ENCODE measurements at regions not wholly inside any gene's neighbourhood (a gene's known extent, or its start where the extent isn't known, plus 50 kb on each side); places are given as distances from the start of the nearest gene placed in this dataset.

GRCh38 chr1:114269539-114269938, 115.9 kb upstream of the SYT6 start:
- Histone ChIP-seq H3K27me3 (no peaks in the 10 kb centered on the region), H3K36me3 (no peaks in the 10 kb centered on the region), H3K4me3 (no peak overlapping the region), H3K9ac (ENCODE audit: low read depth in 2 of 2, low read length in 2 of 2) (no peak overlapping the region), H3K9me3 (no peaks in the 10 kb centered on the region), H3K27ac (no peak overlapping the region), H3K4me1 (no peaks in the 10 kb centered on the region)
- no peak for TF ChIP-seq CTCF (IDR thresholded peaks at IDR 0.05)
- intact Hi-C loops (cut with DNase I), result no loop called here
- DNase-seq, result no peak

DNA sequence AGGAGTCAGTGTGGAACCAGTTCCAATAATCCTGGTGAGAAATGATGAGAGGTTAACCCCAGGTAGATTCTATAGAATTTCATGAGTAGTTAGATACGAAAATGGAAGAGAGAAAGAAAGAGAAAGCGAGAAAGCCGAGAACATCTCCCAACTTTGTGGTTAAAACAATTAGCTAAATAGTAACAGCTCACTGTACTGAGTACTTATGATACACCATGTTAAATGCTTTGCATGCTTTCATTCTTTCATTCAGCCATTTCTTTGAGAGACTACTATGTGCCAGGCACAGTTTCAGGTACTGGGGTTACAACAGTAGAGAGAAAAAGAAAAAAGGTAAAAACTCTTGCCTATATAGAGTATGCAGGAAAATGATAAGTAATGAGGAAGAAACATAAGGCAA, 109.7 kb upstream of the SYT6 start:
- intact Hi-C loops (cut with DNase I), result no loop called here
- H3K36me3 ChIP-seq, result no peaks in the 10 kb centered on the region
- H3K4me1 ChIP-seq, result no peaks in the 10 kb centered on the region
- no peak overlapping the region for H3K27ac ChIP-seq
- H3K4me3 ChIP-seq, result no peak overlapping the region
- H3K27me3 ChIP-seq, result peaks cover 3% of the 10 kb centered on the region
- no peaks in the 10 kb centered on the region for H3K9me3 ChIP-seq
- H3K9ac ChIP-seq (ENCODE audit: low read depth in 2 of 2, low read length in 2 of 2), result no peak overlapping the region
- TF ChIP-seq CTCF (IDR thresholded peaks at IDR 0.05), result no peak
- DNase-seq, result no peak

- Histone ChIP-seq H3K27ac (no peak overlapping the region), H3K9ac (ENCODE audit: low read depth in 2 of 2, low read length in 2 of 2) (no peak overlapping the region)
- no peak for TF ChIP-seq CTCF (IDR thresholded peaks at IDR 0.05)
These were observed 108.7 kb upstream of the SYT6 start for GRCh38 chr1:114262337-114262736.

DNA sequence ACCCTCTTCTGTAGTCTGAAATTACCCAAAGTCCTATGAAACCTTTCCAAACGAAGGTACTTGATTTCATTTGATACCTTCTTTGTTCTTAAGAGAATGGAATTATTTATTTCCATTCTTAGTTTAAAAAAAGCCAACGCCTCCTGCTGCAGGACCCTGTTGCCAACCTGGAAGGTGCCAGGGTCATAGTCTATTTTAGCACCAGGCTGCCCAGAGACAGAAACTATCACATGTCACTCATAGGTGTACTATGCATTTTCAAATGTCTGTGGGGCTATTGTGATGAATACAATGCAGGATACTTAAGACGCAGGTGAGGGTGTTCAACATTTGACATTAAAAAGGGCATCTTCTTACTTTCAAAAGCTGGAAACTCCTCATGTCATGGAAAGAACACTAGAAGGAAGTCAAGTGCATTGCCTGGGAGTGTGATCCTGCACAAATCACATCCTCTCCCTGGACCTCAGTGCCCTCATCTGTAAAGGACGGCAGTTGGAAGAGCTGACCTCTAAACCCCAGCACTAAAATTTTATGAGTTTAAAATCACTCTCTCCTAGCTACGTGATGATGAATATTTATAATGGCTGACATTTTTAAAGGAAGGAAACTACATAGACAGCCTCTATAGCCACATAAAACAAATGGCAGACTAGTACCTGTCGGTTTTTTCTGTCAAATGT, 107.3 kb upstream of the SYT6 start:
- Histone ChIP-seq H3K4me1 (no peaks in the 10 kb centered on the region), H3K36me3 (no peaks in the 10 kb centered on the region), H3K9ac (ENCODE audit: low read depth in 2 of 2, low read length in 2 of 2) (no peak overlapping the region), H3K9me3 (no peaks in the 10 kb centered on the region), H3K27me3 (peaks cover 3% of the 10 kb centered on the region), H3K27ac (no peak overlapping the region), H3K4me3 (no peak overlapping the region)
- DNase-seq, result no peak
- TF ChIP-seq CTCF (IDR thresholded peaks at IDR 0.05), result no peak
- intact Hi-C loops (cut with DNase I), result no loop called here

More at GRCh38 chr1:114262337-114262736, 108.7 kb upstream of the SYT6 start:
- Histone ChIP-seq H3K27me3 (peaks cover 3% of the 10 kb centered on the region), H3K4me1 (no peaks in the 10 kb centered on the region), H3K4me3 (no peak overlapping the region), H3K9me3 (no peaks in the 10 kb centered on the region), H3K36me3 (no peaks in the 10 kb centered on the region)
- no peak for DNase-seq
- intact Hi-C loops (cut with DNase I), result no loop called here

- intact Hi-C loops (cut with DNase I), result no loop called here
- no peak for DNase-seq
These were observed 106.0 kb upstream of the SYT6 start for GRCh38 chr1:114259511-114260160.

More at GRCh38 chr1:114259511-114260160, 106.0 kb upstream of the SYT6 start:
- Histone ChIP-seq H3K36me3 (no peaks in the 10 kb centered on the region), H3K27me3 (peaks cover 3% of the 10 kb centered on the region), H3K9ac (ENCODE audit: low read depth in 2 of 2, low read length in 2 of 2) (no peak overlapping the region), H3K4me1 (no peaks in the 10 kb centered on the region), H3K4me3 (no peak overlapping the region), H3K9me3 (no peaks in the 10 kb centered on the region), H3K27ac (no peak overlapping the region)
- no peak for TF ChIP-seq CTCF (IDR thresholded peaks at IDR 0.05)
